HepG2 (cell line): ENCODE measurements at regions not wholly inside any gene's neighbourhood (a gene's known extent, or its start where the extent isn't known, plus 50 kb on each side); places are given as distances from the start of the nearest gene placed in this dataset.

Experiments used
- MYNN ChIP-seq: sonication (generic); formaldehyde crosslinking; IDR thresholded peaks from 2 replicates; pipeline ENCODE4 v1.4.0; 2020; ENCODE audit warnings: mild to moderate bottlenecking, low read depth, missing genetic modification reagents
- NR2F6 ChIP-seq, 2 experiments: IDR thresholded peaks; 2 replicates each; pipeline ENCODE4 v1.6.1; 2016; ENCODE audit warnings: antibody characterized with exemption in 1 of 2, mild to moderate bottlenecking in 1 of 2
- ZNF20 ChIP-seq: sonication (generic); formaldehyde crosslinking; IDR thresholded peaks from 2 replicates; pipeline ENCODE4 v1.4.0; 2020; ENCODE audit warnings: mild to moderate bottlenecking, moderate library complexity, missing genetic modification reagents
- ZNF234 ChIP-seq: sonication (generic); formaldehyde crosslinking; conservative IDR thresholded peaks from 2 replicates; pipeline ENCODE4 v1.5.1; 2020; ENCODE audit warnings: mild to moderate bottlenecking, missing genetic modification reagents
- ZNF33A ChIP-seq: sonication (generic); formaldehyde crosslinking; IDR thresholded peaks from 2 replicates; pipeline ENCODE4 v1.5.1; 2020; ENCODE audit warnings: missing genetic modification reagents, mild to moderate bottlenecking, moderate library complexity, borderline replicate concordance
- ZSCAN12 ChIP-seq: sonication (generic); formaldehyde crosslinking; IDR thresholded peaks from 2 replicates; pipeline ENCODE4 v1.9.0; 2021; ENCODE audit warnings: mild to moderate bottlenecking, missing genetic modification reagents
- TF ChIP-seq, protein P1 (sequence below): sonication (generic); formaldehyde crosslinking; IDR thresholded peaks from 2 replicates; pipeline ENCODE4 v1.9.0; 2021; ENCODE audit warnings: mild to moderate bottlenecking, missing genetic modification reagents
- TF ChIP-seq, protein P2 (sequence below): sonication (generic); formaldehyde crosslinking; IDR thresholded peaks from 2 replicates; pipeline ENCODE4 v1.5.0; 2020; ENCODE audit warnings: mild to moderate bottlenecking, missing genetic modification reagents

DNA sequence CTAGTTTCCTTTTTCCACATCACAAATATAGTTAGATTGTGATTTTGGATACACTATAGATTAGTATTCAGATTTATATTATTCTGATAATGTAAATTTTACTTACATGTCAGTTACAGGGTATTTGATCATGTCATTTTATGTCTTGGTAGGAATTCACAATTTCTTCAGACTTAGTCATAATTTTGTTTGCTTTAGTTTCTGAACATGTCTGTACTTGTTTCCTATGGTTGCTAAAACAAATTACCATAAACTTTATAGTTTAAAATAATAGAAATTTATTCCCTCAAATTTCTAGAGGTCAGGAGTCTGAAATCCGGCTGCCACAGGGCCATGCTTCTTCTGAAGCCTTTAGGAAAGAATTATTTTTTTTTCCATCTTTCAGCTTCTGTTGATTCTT, 1817.2 kb upstream of the CDH9 start (continued):
- TF ChIP-seq, protein P1, sequence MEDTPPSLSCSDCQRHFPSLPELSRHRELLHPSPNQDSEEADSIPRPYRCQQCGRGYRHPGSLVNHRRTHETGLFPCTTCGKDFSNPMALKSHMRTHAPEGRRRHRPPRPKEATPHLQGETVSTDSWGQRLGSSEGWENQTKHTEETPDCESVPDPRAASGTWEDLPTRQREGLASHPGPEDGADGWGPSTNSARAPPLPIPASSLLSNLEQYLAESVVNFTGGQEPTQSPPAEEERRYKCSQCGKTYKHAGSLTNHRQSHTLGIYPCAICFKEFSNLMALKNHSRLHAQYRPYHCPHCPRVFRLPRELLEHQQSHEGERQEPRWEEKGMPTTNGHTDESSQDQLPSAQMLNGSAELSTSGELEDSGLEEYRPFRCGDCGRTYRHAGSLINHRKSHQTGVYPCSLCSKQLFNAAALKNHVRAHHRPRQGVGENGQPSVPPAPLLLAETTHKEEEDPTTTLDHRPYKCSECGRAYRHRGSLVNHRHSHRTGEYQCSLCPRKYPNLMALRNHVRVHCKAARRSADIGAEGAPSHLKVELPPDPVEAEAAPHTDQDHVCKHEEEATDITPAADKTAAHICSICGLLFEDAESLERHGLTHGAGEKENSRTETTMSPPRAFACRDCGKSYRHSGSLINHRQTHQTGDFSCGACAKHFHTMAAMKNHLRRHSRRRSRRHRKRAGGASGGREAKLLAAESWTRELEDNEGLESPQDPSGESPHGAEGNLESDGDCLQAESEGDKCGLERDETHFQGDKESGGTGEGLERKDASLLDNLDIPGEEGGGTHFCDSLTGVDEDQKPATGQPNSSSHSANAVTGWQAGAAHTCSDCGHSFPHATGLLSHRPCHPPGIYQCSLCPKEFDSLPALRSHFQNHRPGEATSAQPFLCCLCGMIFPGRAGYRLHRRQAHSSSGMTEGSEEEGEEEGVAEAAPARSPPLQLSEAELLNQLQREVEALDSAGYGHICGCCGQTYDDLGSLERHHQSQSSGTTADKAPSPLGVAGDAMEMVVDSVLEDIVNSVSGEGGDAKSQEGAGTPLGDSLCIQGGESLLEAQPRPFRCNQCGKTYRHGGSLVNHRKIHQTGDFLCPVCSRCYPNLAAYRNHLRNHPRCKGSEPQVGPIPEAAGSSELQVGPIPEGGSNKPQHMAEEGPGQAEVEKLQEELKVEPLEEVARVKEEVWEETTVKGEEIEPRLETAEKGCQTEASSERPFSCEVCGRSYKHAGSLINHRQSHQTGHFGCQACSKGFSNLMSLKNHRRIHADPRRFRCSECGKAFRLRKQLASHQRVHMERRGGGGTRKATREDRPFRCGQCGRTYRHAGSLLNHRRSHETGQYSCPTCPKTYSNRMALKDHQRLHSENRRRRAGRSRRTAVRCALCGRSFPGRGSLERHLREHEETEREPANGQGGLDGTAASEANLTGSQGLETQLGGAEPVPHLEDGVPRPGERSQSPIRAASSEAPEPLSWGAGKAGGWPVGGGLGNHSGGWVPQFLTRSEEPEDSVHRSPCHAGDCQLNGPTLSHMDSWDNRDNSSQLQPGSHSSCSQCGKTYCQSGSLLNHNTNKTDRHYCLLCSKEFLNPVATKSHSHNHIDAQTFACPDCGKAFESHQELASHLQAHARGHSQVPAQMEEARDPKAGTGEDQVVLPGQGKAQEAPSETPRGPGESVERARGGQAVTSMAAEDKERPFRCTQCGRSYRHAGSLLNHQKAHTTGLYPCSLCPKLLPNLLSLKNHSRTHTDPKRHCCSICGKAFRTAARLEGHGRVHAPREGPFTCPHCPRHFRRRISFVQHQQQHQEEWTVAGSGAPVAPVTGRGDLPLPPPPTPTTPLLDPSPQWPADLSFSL (CRISPR knock-in tag): no peak
- no peak for TF ChIP-seq ZNF33A (CRISPR knock-in tag)
- no peak for TF ChIP-seq ZNF20
- TF ChIP-seq, protein P2, sequence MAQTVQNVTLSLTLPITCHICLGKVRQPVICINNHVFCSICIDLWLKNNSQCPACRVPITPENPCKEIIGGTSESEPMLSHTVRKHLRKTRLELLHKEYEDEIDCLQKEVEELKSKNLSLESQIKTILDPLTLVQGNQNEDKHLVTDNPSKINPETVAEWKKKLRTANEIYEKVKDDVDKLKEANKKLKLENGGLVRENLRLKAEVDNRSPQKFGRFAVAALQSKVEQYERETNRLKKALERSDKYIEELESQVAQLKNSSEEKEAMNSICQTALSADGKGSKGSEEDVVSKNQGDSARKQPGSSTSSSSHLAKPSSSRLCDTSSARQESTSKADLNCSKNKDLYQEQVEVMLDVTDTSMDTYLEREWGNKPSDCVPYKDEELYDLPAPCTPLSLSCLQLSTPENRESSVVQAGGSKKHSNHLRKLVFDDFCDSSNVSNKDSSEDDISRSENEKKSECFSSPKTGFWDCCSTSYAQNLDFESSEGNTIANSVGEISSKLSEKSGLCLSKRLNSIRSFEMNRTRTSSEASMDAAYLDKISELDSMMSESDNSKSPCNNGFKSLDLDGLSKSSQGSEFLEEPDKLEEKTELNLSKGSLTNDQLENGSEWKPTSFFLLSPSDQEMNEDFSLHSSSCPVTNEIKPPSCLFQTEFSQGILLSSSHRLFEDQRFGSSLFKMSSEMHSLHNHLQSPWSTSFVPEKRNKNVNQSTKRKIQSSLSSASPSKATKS (CRISPR knock-in tag): no peak
- TF ChIP-seq NR2F6 (IDR thresholded peaks at IDR 0.05): no peak
- TF ChIP-seq NR2F6 (CRISPR knock-in tag; IDR thresholded peaks at IDR 0.05): no peak
- no peak for TF ChIP-seq MYNN (CRISPR knock-in tag)
- no peak for TF ChIP-seq ZNF234 (CRISPR knock-in tag)
- no peak for TF ChIP-seq ZSCAN12 (CRISPR knock-in tag)
